Calu3 (cell line): ENCODE measurements at regions not wholly inside any gene's neighbourhood (a gene's known extent, or its start where the extent isn't known, plus 50 kb on each side); places are given as distances from the start of the nearest gene placed in this dataset.

ENCODE experiments used
- BruUV-seq: library from RNA; stranded (reverse); fragments of 400-500 nt; replicated peaks from 2 replicates; lab custom pipeline; 2021; lab: Mats Ljungman, UMichigan
- CTCF ChIA-PET: fragments of 300-600 bp; sonication (Branson Sonifier 250); formaldehyde crosslinking; loops from one replicate; lab custom pipeline; 2022; ENCODE audit warnings: antibody characterized with exemption; lab: Charles Lee
- DNase-seq: peaks from one replicate; pipeline ENCODE4 v3.0.0; 2022
- H3K27ac Mint-ChIP-seq: one replicate; pipeline ENCODE4 v1.8.0; 2022; ENCODE audit warnings: mixed read lengths; ENCODE audit not compliant: unreplicated experiment
- H3K27me3 Mint-ChIP-seq: one replicate; pipeline ENCODE4 v1.8.0; 2022; ENCODE audit warnings: mixed read lengths; ENCODE audit not compliant: unreplicated experiment
- H3K36me3 Mint-ChIP-seq: one replicate; pipeline ENCODE4 v1.8.0; 2022; ENCODE audit warnings: mild to moderate bottlenecking, moderate library complexity, mixed read lengths; ENCODE audit not compliant: insufficient read depth, unreplicated experiment
- H3K4me1 Mint-ChIP-seq: one replicate; pipeline ENCODE4 v1.8.0; 2022; ENCODE audit warnings: mild to moderate bottlenecking, low read depth, mixed read lengths; ENCODE audit not compliant: unreplicated experiment
- H3K4me3 Mint-ChIP-seq: one replicate; pipeline ENCODE4 v1.8.0; 2022; ENCODE audit warnings: mild to moderate bottlenecking, low read depth, moderate library complexity, mixed read lengths; ENCODE audit not compliant: unreplicated experiment
- H3K9me3 Mint-ChIP-seq: one replicate; pipeline ENCODE4 v1.8.0; 2022; ENCODE audit warnings: low read depth, mixed read lengths; ENCODE audit not compliant: unreplicated experiment
- CTCF ChIP-seq: fragments of 200-600 bp; IDR thresholded peaks from one replicate; pipeline ENCODE4 v1.8.0; 2022; ENCODE audit warnings: antibody characterized with exemption; ENCODE audit not compliant: unreplicated experiment
- intact Hi-C: fragments of 100-400 bp; cut with micrococcal nuclease; formaldehyde crosslinking; loops from one replicate; pipeline ENCODE4 v1.10.0; 2022; ENCODE audit not compliant: unreplicated experiment

- Mint-ChIP-seq H3K27ac (no peak overlapping the region), H3K4me3 (no peak overlapping the region), H3K36me3 (no peaks in the 10 kb centered on the region), H3K27me3 (no peaks in the 10 kb centered on the region), H3K4me1 (no peaks in the 10 kb centered on the region), H3K9me3 (peaks cover 2% of the 10 kb centered on the region)
- CTCF ChIA-PET, result no interaction called here
- no TSS peak for BruUV-seq
- no peak for TF ChIP-seq CTCF
- intact Hi-C loops, result no loop called here
- DNase-seq, result no peak
Observed at GRCh38 chr2:14137643-14138042, 494.9 kb upstream of the LRATD1 start.

GRCh38 chr2:14140009-14140550, 492.4 kb upstream of the LRATD1 start:
- no peak overlapping the region for H3K4me3 Mint-ChIP-seq
- TF ChIP-seq CTCF, result no peak
- H3K36me3 Mint-ChIP-seq, result no peaks in the 10 kb centered on the region
- no peaks in the 10 kb centered on the region for H3K27me3 Mint-ChIP-seq
- intact Hi-C loops, result no loop called here
- no peak overlapping the region for H3K27ac Mint-ChIP-seq
- BruUV-seq, result no TSS peak
- no peaks in the 10 kb centered on the region for H3K9me3 Mint-ChIP-seq
- DNase-seq, result no peak
- H3K4me1 Mint-ChIP-seq, result no peaks in the 10 kb centered on the region
- CTCF ChIA-PET, result no interaction called here

- no peak for TF ChIP-seq CTCF
- no peak for DNase-seq
- H3K4me3 Mint-ChIP-seq, result no peak overlapping the region
- no peaks in the 10 kb centered on the region for H3K27me3 Mint-ChIP-seq
- H3K36me3 Mint-ChIP-seq, result no peaks in the 10 kb centered on the region
- BruUV-seq, result no TSS peak
- H3K27ac Mint-ChIP-seq, result no peak overlapping the region
- H3K4me1 Mint-ChIP-seq, result no peaks in the 10 kb centered on the region
- no peaks in the 10 kb centered on the region for H3K9me3 Mint-ChIP-seq
- CTCF ChIA-PET, result no interaction called here
- intact Hi-C loops, result no loop called here
Observed at GRCh38 chr2:14143435-14143834, 489.1 kb upstream of the LRATD1 start.

- Mint-ChIP-seq H3K36me3 (no peaks in the 10 kb centered on the region), H3K27me3 (no peaks in the 10 kb centered on the region), H3K4me3 (no peak overlapping the region), H3K4me1 (no peaks in the 10 kb centered on the region), H3K9me3 (no peaks in the 10 kb centered on the region), H3K27ac (no peak overlapping the region)
- BruUV-seq, result no TSS peak
- intact Hi-C loops, result no loop called here
- no peak for DNase-seq
- no peak for TF ChIP-seq CTCF
- CTCF ChIA-PET, result no interaction called here
Observed at GRCh38 chr2:14148216-14148615, 484.3 kb upstream of the LRATD1 start.
